A673 (cell line): ENCODE measurements at regions not wholly inside any gene's neighbourhood (a gene's known extent, or its start where the extent isn't known, plus 50 kb on each side); places are given as distances from the start of the nearest gene placed in this dataset.

ENCODE experiments used
- BruUV-seq: library from RNA; stranded (reverse); fragments of 400-500 nt; replicated peaks from 2 replicates; lab custom pipeline; 2021; lab: Mats Ljungman, UMichigan
- CTCF ChIA-PET: fragments of 300-600 bp; sonication (Branson Sonifier 250); formaldehyde crosslinking; loops from one replicate; lab custom pipeline; 2022; ENCODE audit warnings: antibody characterized with exemption; lab: Charles Lee
- POLR2A ChIA-PET: fragments of 300-600 bp; sonication (Branson Sonifier 250); formaldehyde crosslinking; loops from one replicate; lab custom pipeline; 2022; ENCODE audit warnings: antibody characterized with exemption; ENCODE audit not compliant: low non-redundant PET; lab: Charles Lee
- DNase-seq: peaks from one replicate; pipeline ENCODE4 v3.0.0-alpha.2; 2015; ENCODE audit warnings: low spot score
- H3K27ac ChIP-seq: fragments of 200-600 bp; sonication (generic); 2 replicates; pipeline ENCODE4 v1.5.1; 2016; ENCODE audit warnings: mixed run types, low read depth, mild to moderate bottlenecking, mixed read lengths, antibody characterized with exemption, low read length; ENCODE audit not compliant: poor library complexity, severe bottlenecking
- H3K27me3 ChIP-seq: fragments of 200-600 bp; sonication (generic); replicated peaks from 2 replicates; pipeline ENCODE4 v1.6.1; 2017; ENCODE audit warnings: mixed run types, low read depth, mild to moderate bottlenecking, mixed read lengths, antibody characterized with exemption, low read length; ENCODE audit not compliant: insufficient read depth, poor library complexity
- H3K36me3 ChIP-seq: fragments of 200-600 bp; sonication (generic); 2 replicates; pipeline ENCODE4 v1.6.1; 2016; ENCODE audit warnings: mixed run types, mild to moderate bottlenecking, mixed read lengths, antibody characterized with exemption, low read length; ENCODE audit not compliant: insufficient read depth, poor library complexity, severe bottlenecking
- H3K4me1 ChIP-seq: fragments of 200-600 bp; sonication (generic); 2 replicates; pipeline ENCODE4 v1.6.1; 2017; ENCODE audit warnings: mixed run types, mild to moderate bottlenecking, mixed read lengths, antibody characterized with exemption, low read length; ENCODE audit not compliant: insufficient read depth, poor library complexity, severe bottlenecking
- H3K4me3 ChIP-seq: fragments of 200-600 bp; sonication (generic); 2 replicates; pipeline ENCODE4 v1.5.1; 2016; ENCODE audit warnings: low read depth, mixed run types, mild to moderate bottlenecking, mixed read lengths, low read length; ENCODE audit not compliant: poor library complexity, severe bottlenecking
- H3K9me3 ChIP-seq: fragments of 200-600 bp; sonication (generic); 2 replicates; pipeline ENCODE4 v1.6.1; 2016; ENCODE audit warnings: mixed run types, low read depth, mild to moderate bottlenecking, mixed read lengths, antibody characterized with exemption, low read length; ENCODE audit not compliant: poor library complexity, severe bottlenecking
- EZH2 ChIP-seq: fragments of 200-600 bp; sonication (generic); IDR thresholded peaks from 2 replicates; pipeline ENCODE4 v1.6.1; 2017; ENCODE audit warnings: borderline replicate concordance, low read depth, mild to moderate bottlenecking, mixed read lengths, antibody characterized with exemption, low read length; ENCODE audit not compliant: poor library complexity, severe bottlenecking
- intact Hi-C: fragments of 100-400 bp; cut with micrococcal nuclease; formaldehyde crosslinking; loops from one replicate; pipeline ENCODE4 v1.10.0; 2022; ENCODE audit not compliant: unreplicated experiment
- TF ChIP-seq, protein P1 (sequence below): fragments of 300-800, 200-600 bp; sonication (generic); conservative IDR thresholded peaks from 2 replicates; pipeline ENCODE4 v1.5.1; 2017; ENCODE audit warnings: low read depth, mild to moderate bottlenecking, antibody characterized with exemption, low read length, moderate library complexity, mixed read lengths

DNA sequence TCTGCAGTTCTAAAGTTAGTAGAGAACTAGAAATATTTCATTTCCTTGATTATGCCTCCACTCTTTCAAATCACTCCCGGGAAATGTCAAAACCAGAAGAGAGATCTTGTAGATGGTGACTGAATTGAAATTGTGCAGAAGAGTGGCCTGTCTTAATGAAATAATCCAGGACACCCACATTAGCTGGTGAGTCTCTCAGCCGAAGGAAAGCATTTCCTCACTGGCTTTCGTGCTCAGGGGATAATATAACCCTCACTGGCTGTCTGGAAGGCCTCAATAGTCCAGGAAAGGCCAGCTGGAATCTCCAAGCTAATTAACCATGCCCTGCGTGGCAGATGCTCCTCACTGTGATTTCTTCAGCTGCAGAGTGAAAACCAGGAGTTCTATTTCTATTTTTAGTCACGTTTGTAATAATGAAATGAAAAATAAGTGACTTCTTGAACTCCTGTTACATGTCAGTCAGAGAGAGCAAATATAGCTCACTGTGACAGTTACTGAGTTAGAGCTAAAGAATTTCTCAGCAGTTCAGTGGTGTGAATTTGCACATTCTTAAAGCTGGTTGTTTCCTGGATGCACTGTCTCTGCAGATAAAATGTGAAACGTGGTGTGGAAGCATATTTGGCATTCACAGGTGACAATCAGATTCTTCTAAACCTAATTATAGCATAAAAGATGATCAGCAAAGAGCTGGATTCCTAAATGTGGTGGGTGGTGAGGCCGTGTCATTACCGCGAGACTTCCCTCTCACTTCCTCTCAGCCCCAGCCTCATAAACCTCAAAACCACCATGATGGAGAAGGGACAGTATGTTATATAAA, 211.7 kb downstream of the LMBRD1 start:
- TF ChIP-seq, protein P1, sequence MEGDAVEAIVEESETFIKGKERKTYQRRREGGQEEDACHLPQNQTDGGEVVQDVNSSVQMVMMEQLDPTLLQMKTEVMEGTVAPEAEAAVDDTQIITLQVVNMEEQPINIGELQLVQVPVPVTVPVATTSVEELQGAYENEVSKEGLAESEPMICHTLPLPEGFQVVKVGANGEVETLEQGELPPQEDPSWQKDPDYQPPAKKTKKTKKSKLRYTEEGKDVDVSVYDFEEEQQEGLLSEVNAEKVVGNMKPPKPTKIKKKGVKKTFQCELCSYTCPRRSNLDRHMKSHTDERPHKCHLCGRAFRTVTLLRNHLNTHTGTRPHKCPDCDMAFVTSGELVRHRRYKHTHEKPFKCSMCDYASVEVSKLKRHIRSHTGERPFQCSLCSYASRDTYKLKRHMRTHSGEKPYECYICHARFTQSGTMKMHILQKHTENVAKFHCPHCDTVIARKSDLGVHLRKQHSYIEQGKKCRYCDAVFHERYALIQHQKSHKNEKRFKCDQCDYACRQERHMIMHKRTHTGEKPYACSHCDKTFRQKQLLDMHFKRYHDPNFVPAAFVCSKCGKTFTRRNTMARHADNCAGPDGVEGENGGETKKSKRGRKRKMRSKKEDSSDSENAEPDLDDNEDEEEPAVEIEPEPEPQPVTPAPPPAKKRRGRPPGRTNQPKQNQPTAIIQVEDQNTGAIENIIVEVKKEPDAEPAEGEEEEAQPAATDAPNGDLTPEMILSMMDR, result no peak
- no peak for TF ChIP-seq EZH2
- no peak overlapping the region for H3K27ac ChIP-seq
- no peak for DNase-seq
- no peaks in the 10 kb centered on the region for H3K4me1 ChIP-seq
- H3K36me3 ChIP-seq, result no peaks in the 10 kb centered on the region
- H3K4me3 ChIP-seq, result no peak overlapping the region
- POLR2A ChIA-PET, result no interaction called here
- BruUV-seq, result no TSS peak
- no peaks in the 10 kb centered on the region for H3K27me3 ChIP-seq
- intact Hi-C loops, result no loop called here
- H3K9me3 ChIP-seq, result no peaks in the 10 kb centered on the region
- CTCF ChIA-PET, result no interaction called here

DNA sequence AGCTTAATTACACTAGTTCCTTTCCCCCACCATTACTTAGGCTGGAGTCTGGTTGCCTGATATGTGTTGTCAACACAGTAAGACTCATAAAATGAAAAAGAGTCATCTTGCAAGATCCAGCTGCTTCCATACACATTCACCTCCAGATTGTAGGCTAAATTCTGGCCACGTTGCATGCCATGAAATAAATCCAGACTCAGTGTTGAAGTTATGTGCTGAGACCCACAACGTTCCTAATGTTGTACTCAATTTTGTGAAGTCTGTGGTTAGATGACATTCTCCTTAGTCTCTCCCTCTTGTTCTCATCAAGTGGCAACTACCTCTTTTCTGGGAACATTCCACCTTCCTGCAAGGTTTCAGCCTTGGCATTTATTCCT, 212.3 kb downstream of the LMBRD1 start:
- no peaks in the 10 kb centered on the region for H3K36me3 ChIP-seq
- H3K4me3 ChIP-seq, result no peak overlapping the region
- no peaks in the 10 kb centered on the region for H3K27me3 ChIP-seq
- H3K27ac ChIP-seq, result no peak overlapping the region
- POLR2A ChIA-PET, result no interaction called here
- H3K9me3 ChIP-seq, result no peaks in the 10 kb centered on the region
- no peaks in the 10 kb centered on the region for H3K4me1 ChIP-seq
- TF ChIP-seq, protein P1, result no peak
- TF ChIP-seq EZH2, result no peak
- intact Hi-C loops, result no loop called here
- no TSS peak for BruUV-seq
- CTCF ChIA-PET, result no interaction called here
- no peak for DNase-seq

DNA sequence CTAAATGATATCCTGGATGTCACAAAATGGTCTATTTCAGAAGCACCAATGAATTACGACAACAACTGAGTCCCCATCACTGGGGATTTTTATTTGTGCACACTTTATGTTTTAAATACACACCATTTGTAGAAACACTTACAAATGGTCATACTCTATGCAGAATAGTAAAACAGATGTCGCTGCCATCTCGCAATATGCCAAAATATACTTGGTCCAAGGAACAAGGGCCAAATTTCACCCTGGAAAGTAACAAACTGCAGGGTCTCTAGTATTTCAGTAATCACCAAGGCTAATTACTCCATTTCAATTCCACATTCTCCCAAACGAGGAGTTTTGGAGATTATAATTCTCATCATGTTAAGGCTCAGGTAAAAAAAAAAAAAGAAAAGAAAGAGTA, 215.2 kb downstream of the LMBRD1 start:
- TF ChIP-seq EZH2, result no peak
- TF ChIP-seq, protein P1, result no peak
- Histone ChIP-seq H3K4me3 (no peak overlapping the region), H3K36me3 (no peaks in the 10 kb centered on the region), H3K9me3 (no peaks in the 10 kb centered on the region), H3K27me3 (no peaks in the 10 kb centered on the region), H3K27ac (no peak overlapping the region), H3K4me1 (no peaks in the 10 kb centered on the region)
- intact Hi-C loops, result no loop called here
- no peak for DNase-seq
- POLR2A ChIA-PET, result no interaction called here
- no TSS peak for BruUV-seq
- CTCF ChIA-PET, result no interaction called here
